H1 (cell line): ENCODE measurements at regions not wholly inside any gene's neighbourhood (a gene's known extent, or its start where the extent isn't known, plus 50 kb on each side); places are given as distances from the start of the nearest gene placed in this dataset.

Experiments
- TF ChIP-seq, protein P1 (sequence below): IDR thresholded peaks from 2 replicates; pipeline ENCODE4 v1.6.1; 2012; ENCODE audit warnings: low read length, inconsistent platforms

DNA sequence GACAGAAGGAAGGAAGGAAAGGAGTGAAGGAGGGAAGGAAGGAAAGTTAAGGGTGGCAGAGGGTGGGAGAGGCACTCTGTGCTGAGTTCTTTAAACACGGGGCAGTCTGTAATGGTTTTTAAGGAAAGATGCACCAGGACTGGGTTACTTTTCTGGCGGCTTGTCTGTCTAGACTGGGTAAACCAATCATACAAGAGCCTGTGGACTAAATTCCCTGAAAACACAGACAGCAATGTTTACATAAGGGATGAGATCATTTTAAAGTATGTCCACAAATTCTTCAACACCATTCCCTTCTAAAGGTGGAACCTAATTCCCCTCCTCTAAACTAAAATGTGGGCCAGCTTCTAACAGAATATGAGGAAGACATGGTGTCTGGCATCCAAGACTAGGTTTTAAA, 235.5 kb upstream of the IGF1R start (continued):
- TF ChIP-seq, protein P1, sequence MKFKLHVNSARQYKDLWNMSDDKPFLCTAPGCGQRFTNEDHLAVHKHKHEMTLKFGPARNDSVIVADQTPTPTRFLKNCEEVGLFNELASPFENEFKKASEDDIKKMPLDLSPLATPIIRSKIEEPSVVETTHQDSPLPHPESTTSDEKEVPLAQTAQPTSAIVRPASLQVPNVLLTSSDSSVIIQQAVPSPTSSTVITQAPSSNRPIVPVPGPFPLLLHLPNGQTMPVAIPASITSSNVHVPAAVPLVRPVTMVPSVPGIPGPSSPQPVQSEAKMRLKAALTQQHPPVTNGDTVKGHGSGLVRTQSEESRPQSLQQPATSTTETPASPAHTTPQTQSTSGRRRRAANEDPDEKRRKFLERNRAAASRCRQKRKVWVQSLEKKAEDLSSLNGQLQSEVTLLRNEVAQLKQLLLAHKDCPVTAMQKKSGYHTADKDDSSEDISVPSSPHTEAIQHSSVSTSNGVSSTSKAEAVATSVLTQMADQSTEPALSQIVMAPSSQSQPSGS = no peak
